HEK293 (cell line): ENCODE measurements at regions not wholly inside any gene's neighbourhood (a gene's known extent, or its start where the extent isn't known, plus 50 kb on each side); places are given as distances from the start of the nearest gene placed in this dataset.

Source experiments
- IKZF3 ChIP-seq: fragments of 450-650 bp; IDR thresholded peaks from 2 replicates; pipeline ENCODE4 v1.5.0; 2018; ENCODE audit warnings: missing biosample characterization, mild to moderate bottlenecking, missing genetic modification characterization, moderate library complexity
- KLF16 ChIP-seq: fragments of 450-650 bp; formaldehyde crosslinking; IDR thresholded peaks from 2 replicates; pipeline ENCODE4 v1.5.1; 2017; ENCODE audit warnings: missing biosample characterization, missing genetic modification characterization
- TCF7L2 ChIP-seq: IDR thresholded peaks from 2 replicates; pipeline ENCODE4 v1.6.1; 2011; ENCODE audit warnings: low read depth, mild to moderate bottlenecking, inconsistent platforms, low read length, moderate library complexity, borderline replicate concordance
- ZBTB21 ChIP-seq: fragments of 450-650 bp; formaldehyde crosslinking; IDR thresholded peaks from 2 replicates; pipeline ENCODE4 v1.5.1; 2017; ENCODE audit warnings: missing biosample characterization, missing genetic modification characterization
- ZNF10 ChIP-seq: fragments of 450-650 bp; formaldehyde crosslinking; IDR thresholded peaks from 2 replicates; pipeline ENCODE4 v1.5.1; 2017; ENCODE audit warnings: missing biosample characterization, missing genetic modification characterization
- ZNF501 ChIP-seq: fragments of 450-650 bp; formaldehyde crosslinking; IDR thresholded peaks from 2 replicates; pipeline ENCODE4 v1.5.1; 2016; ENCODE audit warnings: missing biosample characterization, missing genetic modification characterization
- TF ChIP-seq, protein P1 (sequence below): sonication (generic); formaldehyde crosslinking; IDR thresholded peaks from 2 replicates; pipeline ENCODE4 v1.8.1; 2022; ENCODE audit warnings: mild to moderate bottlenecking, moderate library complexity, missing genetic modification reagents
- TF ChIP-seq, protein P2 (sequence below): fragments of 450-650 bp; formaldehyde crosslinking; IDR thresholded peaks from 2 replicates; pipeline ENCODE4 v1.5.0; 2017; ENCODE audit warnings: missing biosample characterization, missing genetic modification characterization, borderline replicate concordance
- TF ChIP-seq, protein P3 (sequence below): fragments of 450-650 bp; formaldehyde crosslinking; IDR thresholded peaks from 2 replicates; pipeline ENCODE4 v1.5.1; 2016; ENCODE audit warnings: missing biosample characterization, missing genetic modification characterization

DNA sequence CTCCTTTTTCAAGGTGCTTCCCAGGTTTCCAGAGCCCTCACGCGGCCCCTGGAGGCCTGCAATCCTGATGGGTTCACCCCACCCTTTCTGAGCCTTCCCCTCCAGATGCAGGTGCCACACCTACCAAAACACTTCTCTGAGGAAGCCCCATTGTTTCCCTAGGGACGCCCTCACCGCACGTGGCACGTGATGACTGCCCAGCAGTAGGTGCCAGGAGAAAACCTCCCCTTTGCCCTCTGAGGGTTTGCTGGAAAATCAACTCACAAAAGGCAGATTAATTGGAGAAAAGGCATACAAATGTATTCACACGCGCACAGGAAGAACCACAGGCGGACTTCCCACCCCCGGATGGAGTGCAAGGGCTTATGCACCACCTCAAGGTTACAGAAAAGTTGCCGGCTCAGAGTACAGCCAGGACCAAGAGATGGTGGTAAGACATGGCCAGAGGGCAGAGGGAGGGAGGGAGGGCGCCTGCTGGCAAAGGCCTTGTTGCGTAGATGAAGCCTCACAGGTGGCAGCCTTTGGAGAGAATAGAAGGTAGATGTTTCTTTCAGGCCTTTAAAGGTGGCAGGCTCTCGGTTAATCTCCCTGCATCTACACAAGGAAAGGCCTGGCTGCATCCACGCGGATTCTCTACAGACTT, 269.4 kb upstream of the RAB6C start:
- no peak for TF ChIP-seq KLF16 (tag by site-specific recombination)
- TF ChIP-seq, protein P1, sequence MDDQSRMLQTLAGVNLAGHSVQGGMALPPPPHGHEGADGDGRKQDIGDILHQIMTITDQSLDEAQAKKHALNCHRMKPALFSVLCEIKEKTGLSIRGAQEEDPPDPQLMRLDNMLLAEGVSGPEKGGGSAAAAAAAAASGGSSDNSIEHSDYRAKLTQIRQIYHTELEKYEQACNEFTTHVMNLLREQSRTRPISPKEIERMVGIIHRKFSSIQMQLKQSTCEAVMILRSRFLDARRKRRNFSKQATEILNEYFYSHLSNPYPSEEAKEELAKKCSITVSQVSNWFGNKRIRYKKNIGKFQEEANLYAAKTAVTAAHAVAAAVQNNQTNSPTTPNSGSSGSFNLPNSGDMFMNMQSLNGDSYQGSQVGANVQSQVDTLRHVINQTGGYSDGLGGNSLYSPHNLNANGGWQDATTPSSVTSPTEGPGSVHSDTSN (CRISPR knock-in tag), result no peak
- TF ChIP-seq TCF7L2, result no peak
- TF ChIP-seq, protein P2, sequence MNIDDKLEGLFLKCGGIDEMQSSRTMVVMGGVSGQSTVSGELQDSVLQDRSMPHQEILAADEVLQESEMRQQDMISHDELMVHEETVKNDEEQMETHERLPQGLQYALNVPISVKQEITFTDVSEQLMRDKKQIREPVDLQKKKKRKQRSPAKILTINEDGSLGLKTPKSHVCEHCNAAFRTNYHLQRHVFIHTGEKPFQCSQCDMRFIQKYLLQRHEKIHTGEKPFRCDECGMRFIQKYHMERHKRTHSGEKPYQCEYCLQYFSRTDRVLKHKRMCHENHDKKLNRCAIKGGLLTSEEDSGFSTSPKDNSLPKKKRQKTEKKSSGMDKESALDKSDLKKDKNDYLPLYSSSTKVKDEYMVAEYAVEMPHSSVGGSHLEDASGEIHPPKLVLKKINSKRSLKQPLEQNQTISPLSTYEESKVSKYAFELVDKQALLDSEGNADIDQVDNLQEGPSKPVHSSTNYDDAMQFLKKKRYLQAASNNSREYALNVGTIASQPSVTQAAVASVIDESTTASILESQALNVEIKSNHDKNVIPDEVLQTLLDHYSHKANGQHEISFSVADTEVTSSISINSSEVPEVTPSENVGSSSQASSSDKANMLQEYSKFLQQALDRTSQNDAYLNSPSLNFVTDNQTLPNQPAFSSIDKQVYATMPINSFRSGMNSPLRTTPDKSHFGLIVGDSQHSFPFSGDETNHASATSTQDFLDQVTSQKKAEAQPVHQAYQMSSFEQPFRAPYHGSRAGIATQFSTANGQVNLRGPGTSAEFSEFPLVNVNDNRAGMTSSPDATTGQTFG, result no peak
- TF ChIP-seq, protein P3, sequence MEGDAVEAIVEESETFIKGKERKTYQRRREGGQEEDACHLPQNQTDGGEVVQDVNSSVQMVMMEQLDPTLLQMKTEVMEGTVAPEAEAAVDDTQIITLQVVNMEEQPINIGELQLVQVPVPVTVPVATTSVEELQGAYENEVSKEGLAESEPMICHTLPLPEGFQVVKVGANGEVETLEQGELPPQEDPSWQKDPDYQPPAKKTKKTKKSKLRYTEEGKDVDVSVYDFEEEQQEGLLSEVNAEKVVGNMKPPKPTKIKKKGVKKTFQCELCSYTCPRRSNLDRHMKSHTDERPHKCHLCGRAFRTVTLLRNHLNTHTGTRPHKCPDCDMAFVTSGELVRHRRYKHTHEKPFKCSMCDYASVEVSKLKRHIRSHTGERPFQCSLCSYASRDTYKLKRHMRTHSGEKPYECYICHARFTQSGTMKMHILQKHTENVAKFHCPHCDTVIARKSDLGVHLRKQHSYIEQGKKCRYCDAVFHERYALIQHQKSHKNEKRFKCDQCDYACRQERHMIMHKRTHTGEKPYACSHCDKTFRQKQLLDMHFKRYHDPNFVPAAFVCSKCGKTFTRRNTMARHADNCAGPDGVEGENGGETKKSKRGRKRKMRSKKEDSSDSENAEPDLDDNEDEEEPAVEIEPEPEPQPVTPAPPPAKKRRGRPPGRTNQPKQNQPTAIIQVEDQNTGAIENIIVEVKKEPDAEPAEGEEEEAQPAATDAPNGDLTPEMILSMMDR, result no peak
- TF ChIP-seq ZNF501, result no peak
- no peak for TF ChIP-seq ZNF10 (tag by site-specific recombination)
- no peak for TF ChIP-seq IKZF3 (tag by site-specific recombination)
- no peak for TF ChIP-seq ZBTB21 (tag by site-specific recombination)
